Astrocyte (in vitro differentiated cells and primary cell): ENCODE measurements at regions not wholly inside any gene's neighbourhood (a gene's known extent, or its start where the extent isn't known, plus 50 kb on each side); places are given as distances from the start of the nearest gene placed in this dataset.

Experiments used
- DNase-seq: peaks from one replicate; pipeline ENCODE4 v3.0.0-alpha.2; 2010; ENCODE audit warnings: low read depth
- FAIRE-seq: peaks from 2 replicates; lab custom pipeline; 2011; peaks lifted over from hg19 to GRCh38; lab: Jason Lieb, UNC
- H2AFZ ChIP-seq: 2 replicates; pipeline ENCODE4 v1.6.0; 2012; ENCODE audit warnings: low read depth, low read length, inconsistent platforms
- H3K27ac ChIP-seq: 2 replicates; pipeline ENCODE4 v1.5.1; 2011; ENCODE audit warnings: low read depth, low read length, inconsistent platforms
- H3K27me3 ChIP-seq: 2 replicates; pipeline ENCODE4 v1.6.0; 2011; ENCODE audit warnings: low read length, inconsistent platforms; ENCODE audit not compliant: insufficient read depth
- H3K36me3 ChIP-seq: 2 replicates; pipeline ENCODE4 v1.5.1; 2011; ENCODE audit warnings: low read length, inconsistent platforms; ENCODE audit not compliant: insufficient read depth
- H3K4me1 ChIP-seq: 2 replicates; pipeline ENCODE4 v1.5.1; 2011; ENCODE audit warnings: low read length, inconsistent platforms; ENCODE audit not compliant: insufficient read depth
- H3K4me2 ChIP-seq: 2 replicates; pipeline ENCODE4 v1.6.0; 2012; ENCODE audit warnings: low read length, inconsistent platforms
- H3K4me3 ChIP-seq: 2 replicates; pipeline ENCODE4 v1.5.1; 2011; ENCODE audit warnings: low read depth, mild to moderate bottlenecking, low read length, inconsistent platforms; ENCODE audit not compliant: insufficient read depth
- H3K79me2 ChIP-seq: 2 replicates; pipeline ENCODE4 v1.6.0; 2012; ENCODE audit warnings: mild to moderate bottlenecking, low read length, inconsistent platforms; ENCODE audit not compliant: insufficient read depth
- H3K9ac ChIP-seq: 2 replicates; pipeline ENCODE4 v1.6.0; 2012; ENCODE audit warnings: mild to moderate bottlenecking, low read length, inconsistent platforms
- H3K9me3 ChIP-seq: 2 replicates; pipeline ENCODE4 v1.5.1; 2012; ENCODE audit warnings: low read depth, mild to moderate bottlenecking, low read length, inconsistent platforms; ENCODE audit not compliant: insufficient read depth
- H4K20me1 ChIP-seq: 2 replicates; pipeline ENCODE4 v1.6.0; 2012; ENCODE audit warnings: low read length, inconsistent platforms; ENCODE audit not compliant: insufficient read depth
- H3K27ac Mint-ChIP-seq: one replicate; pipeline ENCODE4 v1.8.0; 2021; ENCODE audit warnings: mild to moderate bottlenecking, mixed read lengths; ENCODE audit not compliant: unreplicated experiment
- H3K27me3 Mint-ChIP-seq: one replicate; pipeline ENCODE4 v1.8.0; 2021; ENCODE audit warnings: low read depth, mixed read lengths; ENCODE audit not compliant: unreplicated experiment
- H3K36me3 Mint-ChIP-seq: one replicate; pipeline ENCODE4 v1.8.0; 2021; ENCODE audit warnings: low read depth, mixed read lengths; ENCODE audit not compliant: unreplicated experiment
- H3K4me1 Mint-ChIP-seq: one replicate; pipeline ENCODE4 v1.8.0; 2021; ENCODE audit warnings: low read depth, mixed read lengths; ENCODE audit not compliant: unreplicated experiment
- H3K4me3 Mint-ChIP-seq: one replicate; pipeline ENCODE4 v1.8.0; 2021; ENCODE audit warnings: mild to moderate bottlenecking, moderate library complexity, mixed read lengths; ENCODE audit not compliant: unreplicated experiment
- H3K9me3 Mint-ChIP-seq: one replicate; pipeline ENCODE4 v1.8.0; 2021; ENCODE audit warnings: mild to moderate bottlenecking, mixed read lengths; ENCODE audit not compliant: unreplicated experiment
- EZH2 ChIP-seq: IDR thresholded peaks from 2 replicates; pipeline ENCODE4 v1.6.1; 2012; ENCODE audit warnings: mild to moderate bottlenecking, low read length, inconsistent platforms; ENCODE audit not compliant: insufficient read depth
- TF ChIP-seq, protein P1 (sequence below): IDR thresholded peaks from 2 replicates; pipeline ENCODE4 v1.5.1; 2011; ENCODE audit warnings: low read depth, mild to moderate bottlenecking, inconsistent platforms, low read length, moderate library complexity; ENCODE audit not compliant: insufficient read depth

DNA sequence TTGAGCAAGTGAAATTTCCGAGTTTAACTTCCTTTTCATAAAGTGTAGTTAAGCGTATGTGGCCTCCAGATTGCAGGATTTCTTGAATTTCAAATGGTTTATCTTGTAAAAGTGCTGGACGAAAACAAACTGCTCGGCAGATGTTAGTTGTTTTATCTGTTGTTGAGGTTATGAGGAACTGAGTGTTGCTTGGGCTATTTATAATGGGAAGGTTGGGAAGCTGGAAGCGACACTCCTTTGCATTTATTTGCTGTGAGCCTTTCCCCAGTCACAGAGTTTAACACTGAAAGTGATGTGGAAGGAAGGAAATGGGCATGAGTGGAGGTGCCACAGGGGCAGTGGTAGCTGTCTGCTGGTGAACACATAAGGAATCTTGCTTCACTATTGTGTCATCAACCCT is 284.9 kb downstream of the PCDH7 start:
- FAIRE-seq, result no peak
- Histone ChIP-seq H3K79me2 (no peaks in the 10 kb centered on the region), H3K27me3 (no peaks in the 10 kb centered on the region), H3K9me3 (no peaks in the 10 kb centered on the region), H3K4me2 (no peak overlapping the region), H3K27ac (no peak overlapping the region), H2AFZ (no peak overlapping the region), H3K4me3 (no peak overlapping the region), H3K36me3 (no peaks in the 10 kb centered on the region), H4K20me1 (no peaks in the 10 kb centered on the region), H3K9ac (no peak overlapping the region), H3K4me1 (no peaks in the 10 kb centered on the region)
- no peak for TF ChIP-seq EZH2
- TF ChIP-seq, protein P1, sequence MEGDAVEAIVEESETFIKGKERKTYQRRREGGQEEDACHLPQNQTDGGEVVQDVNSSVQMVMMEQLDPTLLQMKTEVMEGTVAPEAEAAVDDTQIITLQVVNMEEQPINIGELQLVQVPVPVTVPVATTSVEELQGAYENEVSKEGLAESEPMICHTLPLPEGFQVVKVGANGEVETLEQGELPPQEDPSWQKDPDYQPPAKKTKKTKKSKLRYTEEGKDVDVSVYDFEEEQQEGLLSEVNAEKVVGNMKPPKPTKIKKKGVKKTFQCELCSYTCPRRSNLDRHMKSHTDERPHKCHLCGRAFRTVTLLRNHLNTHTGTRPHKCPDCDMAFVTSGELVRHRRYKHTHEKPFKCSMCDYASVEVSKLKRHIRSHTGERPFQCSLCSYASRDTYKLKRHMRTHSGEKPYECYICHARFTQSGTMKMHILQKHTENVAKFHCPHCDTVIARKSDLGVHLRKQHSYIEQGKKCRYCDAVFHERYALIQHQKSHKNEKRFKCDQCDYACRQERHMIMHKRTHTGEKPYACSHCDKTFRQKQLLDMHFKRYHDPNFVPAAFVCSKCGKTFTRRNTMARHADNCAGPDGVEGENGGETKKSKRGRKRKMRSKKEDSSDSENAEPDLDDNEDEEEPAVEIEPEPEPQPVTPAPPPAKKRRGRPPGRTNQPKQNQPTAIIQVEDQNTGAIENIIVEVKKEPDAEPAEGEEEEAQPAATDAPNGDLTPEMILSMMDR, result no peak
- Mint-ChIP-seq H3K4me3 (no peak overlapping the region), H3K4me1 (no peaks in the 10 kb centered on the region), H3K27me3 (no peaks in the 10 kb centered on the region), H3K36me3 (no peaks in the 10 kb centered on the region), H3K9me3 (peaks cover 2% of the 10 kb centered on the region), H3K27ac (no peak overlapping the region)
- DNase-seq, result no peak

DNA sequence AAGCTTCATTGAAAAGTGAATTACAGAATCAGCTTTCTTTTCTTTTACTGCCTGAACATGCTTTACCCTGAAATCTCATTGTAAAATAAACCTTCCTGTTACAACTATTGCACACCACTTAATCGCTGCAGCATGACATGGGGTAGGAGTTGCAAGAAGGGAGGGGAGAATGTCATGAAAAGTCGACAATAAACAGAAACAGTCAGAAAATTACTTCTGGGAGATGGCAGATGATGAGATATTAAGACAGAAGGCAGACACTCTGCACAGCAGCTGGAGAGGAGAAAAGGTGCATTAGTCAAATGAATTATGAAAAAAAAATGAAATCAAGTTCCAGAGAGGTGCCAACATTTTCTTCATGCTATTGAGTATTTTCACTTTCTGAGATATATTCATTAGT is 287.7 kb downstream of the PCDH7 start:
- FAIRE-seq, result no peak

DNA sequence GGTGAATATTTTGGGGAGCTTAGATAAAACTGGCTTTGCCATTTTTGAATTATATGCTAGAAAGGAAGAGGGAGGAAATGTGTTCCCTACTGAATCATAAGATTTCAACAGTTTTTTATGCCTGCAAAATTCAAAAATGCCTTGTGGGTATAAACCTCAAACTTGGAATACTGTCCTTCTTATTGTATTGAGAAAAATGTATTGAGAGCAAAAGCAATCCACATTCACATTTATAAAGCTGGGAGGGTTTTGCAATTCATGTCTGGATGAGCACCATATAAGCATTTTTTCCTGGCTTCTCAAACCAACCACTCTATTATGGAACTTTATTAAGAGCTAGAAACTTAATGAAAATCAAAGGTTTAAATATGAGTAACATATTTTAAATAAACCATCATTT is 289.8 kb downstream of the PCDH7 start:
- H2AFZ ChIP-seq, result no peak overlapping the region
- no peaks in the 10 kb centered on the region for H4K20me1 ChIP-seq
- H3K4me3 Mint-ChIP-seq, result no peak overlapping the region
- no peak overlapping the region for H3K9ac ChIP-seq
- no peak for FAIRE-seq
- no peaks in the 10 kb centered on the region for H3K79me2 ChIP-seq
- TF ChIP-seq, protein P1, result no peak
- no peak for TF ChIP-seq EZH2
- no peaks in the 10 kb centered on the region for H3K36me3 Mint-ChIP-seq
- DNase-seq, result no peak
- H3K9me3 Mint-ChIP-seq, result peaks cover 2% of the 10 kb centered on the region
- no peak overlapping the region for H3K27ac ChIP-seq
- H3K4me1 Mint-ChIP-seq, result peaks cover 6% of the 10 kb centered on the region
- H3K4me3 ChIP-seq, result no peak overlapping the region
- H3K4me1 ChIP-seq, result no peaks in the 10 kb centered on the region
- H3K27ac Mint-ChIP-seq, result no peak overlapping the region
- H3K27me3 ChIP-seq, result no peaks in the 10 kb centered on the region
- no peak overlapping the region for H3K4me2 ChIP-seq
- no peaks in the 10 kb centered on the region for H3K9me3 ChIP-seq
- no peaks in the 10 kb centered on the region for H3K36me3 ChIP-seq
- H3K27me3 Mint-ChIP-seq, result no peaks in the 10 kb centered on the region

More for the DNA sequence above, 287.7 kb downstream of the PCDH7 start:
- Histone ChIP-seq H3K9me3 (no peaks in the 10 kb centered on the region), H3K36me3 (no peaks in the 10 kb centered on the region), H3K4me2 (no peak overlapping the region), H3K4me1 (no peaks in the 10 kb centered on the region), H2AFZ (no peak overlapping the region), H3K79me2 (no peaks in the 10 kb centered on the region), H3K27me3 (no peaks in the 10 kb centered on the region), H4K20me1 (no peaks in the 10 kb centered on the region), H3K4me3 (no peak overlapping the region), H3K9ac (no peak overlapping the region), H3K27ac (no peak overlapping the region)
- H3K36me3 Mint-ChIP-seq, result no peaks in the 10 kb centered on the region
- no peak overlapping the region for H3K27ac Mint-ChIP-seq
- no peaks in the 10 kb centered on the region for H3K4me1 Mint-ChIP-seq
- no peak for DNase-seq
- no peak overlapping the region for H3K4me3 Mint-ChIP-seq
- H3K9me3 Mint-ChIP-seq, result peaks cover 2% of the 10 kb centered on the region
- TF ChIP-seq EZH2, result no peak
- TF ChIP-seq, protein P1, result no peak
- no peaks in the 10 kb centered on the region for H3K27me3 Mint-ChIP-seq
